SK-N-MC (cell line): ENCODE measurements at regions not wholly inside any gene's neighbourhood (a gene's known extent, or its start where the extent isn't known, plus 50 kb on each side); places are given as distances from the start of the nearest gene placed in this dataset.

ENCODE experiments used
- EZH2 ChIP-seq: fragments of 200-600 bp; sonication (generic); IDR thresholded peaks from one replicate; pipeline ENCODE4 v1.6.1; 2017; ENCODE audit warnings: antibody characterized with exemption
- FOXP2 ChIP-seq: optimal IDR thresholded peaks from 2 replicates; pipeline ENCODE3; 2011; ENCODE audit warnings: mild to moderate bottlenecking, moderate library complexity; ENCODE audit not compliant: insufficient read depth; ENCODE audit errors: extremely low read length, control extremely low read depth
- POLR2AphosphoS5 ChIP-seq: IDR thresholded peaks from 2 replicates; pipeline ENCODE4 v1.6.1; 2012; ENCODE audit warnings: mild to moderate bottlenecking, low read depth, low read length, borderline replicate concordance

GRCh38 chr1:59243550-59243949, 53.3 kb upstream of the FGGY start:
- TF ChIP-seq POLR2AphosphoS5 (no peak), EZH2 (no peak), FOXP2 (no peak)
